CD4-positive, alpha-beta T cell (primary cell): ENCODE measurements at regions not wholly inside any gene's neighbourhood (a gene's known extent, or its start where the extent isn't known, plus 50 kb on each side); places are given as distances from the start of the nearest gene placed in this dataset.

Experiments
- ATAC-seq: fragments of 200-7000 bp; cut with Tn5 transposase; one replicate; pipeline ENCODE4 v1.10.0; 2022; ENCODE audit warnings: mild to moderate bottlenecking; ENCODE audit not compliant: poor library complexity
- CTCF ChIA-PET: fragments of 350-600 bp; sonication (Branson Sonifier 250); formaldehyde crosslinking; loops from one replicate; lab custom pipeline; 2021; ENCODE audit warnings: antibody characterized with exemption, inconsistent platforms; lab: Charles Lee
- POLR2A ChIA-PET: fragments of 350-600 bp; sonication (Branson Sonifier 250); formaldehyde crosslinking; loops from one replicate; lab custom pipeline; 2021; ENCODE audit warnings: antibody characterized with exemption, inconsistent platforms; lab: Charles Lee
- DNase-seq, 14 experiments: peaks; one replicate each; pipeline ENCODE4 v3.0.0-alpha.2; 2013 to 2020; ENCODE audit warnings: mixed read lengths in 2 of 14
- H3K27ac ChIP-seq, 2 donors: one replicate each; pipeline versions ENCODE4 v1.5.1 to v1.7.0; 2013; ENCODE audit warnings: low read length in 2 of 2, low read depth in 1 of 2, mild to moderate bottlenecking in 1 of 2
- H3K27me3 ChIP-seq, 2 experiments: 1 replicate in 1 of 2; 2 replicates in 1 of 2; pipeline versions ENCODE4 v1.6.1 to v1.7.0; 2013; ENCODE audit warnings: low read length in 2 of 2, control low read depth in 1 of 2, mild to moderate bottlenecking in 1 of 2, moderate library complexity in 1 of 2; ENCODE audit not compliant: insufficient read depth in 2 of 2, control insufficient read depth in 1 of 2
- H3K36me3 ChIP-seq: one replicate; pipeline ENCODE4 v1.6.1; 2013; ENCODE audit warnings: low read length, control low read depth; ENCODE audit not compliant: insufficient read depth
- H3K4me1 ChIP-seq: one replicate; pipeline ENCODE4 v1.6.1; 2013; ENCODE audit warnings: low read length, control low read depth; ENCODE audit not compliant: insufficient read depth
- H3K4me3 ChIP-seq: one replicate; pipeline ENCODE4 v1.5.1; 2013; ENCODE audit warnings: mild to moderate bottlenecking, low read length, moderate library complexity
- H3K9me3 ChIP-seq, 2 experiments: 1 replicate in 1 of 2; 2 replicates in 1 of 2; pipeline versions ENCODE4 v1.6.1 to v1.7.0; 2013; ENCODE audit warnings: low read length in 2 of 2, mild to moderate bottlenecking in 2 of 2, control low read depth in 1 of 2, moderate library complexity in 1 of 2; ENCODE audit not compliant: control insufficient read depth in 1 of 2, insufficient read depth in 1 of 2
- H3K27ac Mint-ChIP-seq: one replicate; pipeline ENCODE4 v1.8.0; 2020; ENCODE audit warnings: mixed read lengths
- H3K27me3 Mint-ChIP-seq: one replicate; pipeline ENCODE4 v1.8.0; 2021; ENCODE audit warnings: mixed read lengths
- H3K36me3 Mint-ChIP-seq: one replicate; pipeline ENCODE4 v1.8.0; 2021; ENCODE audit warnings: low read depth, mixed read lengths
- H3K4me1 Mint-ChIP-seq: one replicate; pipeline ENCODE4 v1.8.0; 2021; ENCODE audit warnings: low read depth, mixed read lengths
- H3K4me3 Mint-ChIP-seq: one replicate; pipeline ENCODE4 v1.8.0; 2020; ENCODE audit warnings: mild to moderate bottlenecking, mixed read lengths
- H3K9me3 Mint-ChIP-seq: one replicate; pipeline ENCODE4 v1.8.0; 2020; ENCODE audit warnings: mixed read lengths
- intact Hi-C, 2 experiments: fragments of 100-400 bp; cut with DNase I in 1 of 2; cut with micrococcal nuclease in 1 of 2; formaldehyde crosslinking; loops; one replicate each; pipeline versions ENCODE4 v1.15.1 to v1.9.0; 2023 to 2025; cut with DNase I, micrococcal nuclease
- TF ChIP-seq, protein P1 (sequence below): fragments of 200-600 bp; IDR thresholded peaks from one replicate; pipeline ENCODE4 v1.8.0; 2022; ENCODE audit warnings: antibody characterized with exemption, mild to moderate bottlenecking

DNA sequence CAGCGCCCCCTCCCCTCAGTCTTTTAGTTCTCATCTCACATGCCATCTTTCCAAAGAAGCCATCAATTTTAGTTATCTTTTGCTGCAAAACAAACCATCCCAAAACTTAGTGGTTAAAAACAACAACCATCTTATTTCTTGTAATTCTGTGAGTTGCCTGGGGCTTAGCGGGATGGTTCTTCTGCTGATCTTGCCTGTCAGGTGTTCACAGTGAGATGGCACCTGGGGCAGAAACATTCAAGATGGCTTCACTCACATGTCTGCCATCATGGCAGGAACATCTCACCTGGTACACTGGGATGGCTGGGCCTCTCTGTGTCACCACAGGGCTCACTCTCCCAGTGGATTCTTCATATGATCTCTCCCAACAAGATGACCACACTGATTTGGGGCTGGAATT, 67.6 kb upstream of the KCNK12 start:
- Mint-ChIP-seq H3K27ac (no peak overlapping the region), H3K27me3 (no peaks in the 10 kb centered on the region), H3K4me3 (no peak overlapping the region), H3K36me3 (no peaks in the 10 kb centered on the region), H3K9me3 (no peaks in the 10 kb centered on the region), H3K4me1 (no peaks in the 10 kb centered on the region)
- no peak for ATAC-seq
- Histone ChIP-seq H3K27ac (no peak overlapping the region), H3K4me3 (no peak overlapping the region), H3K27me3 (no peaks in the 10 kb centered on the region), H3K9me3 (no peaks in the 10 kb centered on the region), H3K4me1 (no peaks in the 10 kb centered on the region), H3K36me3 (no peaks in the 10 kb centered on the region)
- intact Hi-C loops = no loop called here
- ChIA-PET POLR2A (no interaction called here), CTCF (no interaction called here)
- TF ChIP-seq, protein P1, sequence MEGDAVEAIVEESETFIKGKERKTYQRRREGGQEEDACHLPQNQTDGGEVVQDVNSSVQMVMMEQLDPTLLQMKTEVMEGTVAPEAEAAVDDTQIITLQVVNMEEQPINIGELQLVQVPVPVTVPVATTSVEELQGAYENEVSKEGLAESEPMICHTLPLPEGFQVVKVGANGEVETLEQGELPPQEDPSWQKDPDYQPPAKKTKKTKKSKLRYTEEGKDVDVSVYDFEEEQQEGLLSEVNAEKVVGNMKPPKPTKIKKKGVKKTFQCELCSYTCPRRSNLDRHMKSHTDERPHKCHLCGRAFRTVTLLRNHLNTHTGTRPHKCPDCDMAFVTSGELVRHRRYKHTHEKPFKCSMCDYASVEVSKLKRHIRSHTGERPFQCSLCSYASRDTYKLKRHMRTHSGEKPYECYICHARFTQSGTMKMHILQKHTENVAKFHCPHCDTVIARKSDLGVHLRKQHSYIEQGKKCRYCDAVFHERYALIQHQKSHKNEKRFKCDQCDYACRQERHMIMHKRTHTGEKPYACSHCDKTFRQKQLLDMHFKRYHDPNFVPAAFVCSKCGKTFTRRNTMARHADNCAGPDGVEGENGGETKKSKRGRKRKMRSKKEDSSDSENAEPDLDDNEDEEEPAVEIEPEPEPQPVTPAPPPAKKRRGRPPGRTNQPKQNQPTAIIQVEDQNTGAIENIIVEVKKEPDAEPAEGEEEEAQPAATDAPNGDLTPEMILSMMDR = no peak
- no peak for DNase-seq

DNA sequence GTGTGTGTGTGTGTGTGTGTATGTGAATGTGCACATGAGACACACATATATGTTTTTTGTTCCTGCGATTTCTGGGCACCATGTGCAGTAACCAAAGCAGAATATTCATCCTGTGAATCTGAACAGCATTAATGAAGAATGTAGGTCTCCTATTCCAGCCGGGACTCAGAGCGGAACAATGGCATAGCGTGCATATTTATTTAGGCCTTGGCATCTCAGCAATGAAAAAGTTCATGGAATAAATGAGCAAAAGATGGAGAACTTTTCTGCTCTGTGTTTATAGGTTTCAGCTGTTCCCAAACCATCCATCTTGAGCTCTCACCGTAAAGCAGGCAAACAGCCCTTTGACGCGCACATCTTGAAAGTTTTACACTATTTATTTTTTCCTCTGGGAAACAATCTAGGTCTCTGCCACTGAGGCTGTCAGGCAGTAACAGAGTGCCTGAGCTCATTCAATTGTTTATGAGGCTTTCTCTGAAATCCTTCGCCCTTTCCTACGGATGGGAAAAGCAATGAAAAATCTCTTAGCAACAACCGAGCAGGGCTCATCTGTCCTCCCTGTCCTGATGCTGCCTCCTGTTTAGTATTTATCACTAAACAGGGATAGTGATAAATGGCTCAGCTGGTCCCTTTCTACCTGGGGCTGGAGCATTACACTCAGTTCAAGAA, 65.9 kb upstream of the KCNK12 start:
- Mint-ChIP-seq H3K4me1 (no peaks in the 10 kb centered on the region), H3K27ac (no peak overlapping the region), H3K27me3 (no peaks in the 10 kb centered on the region), H3K36me3 (no peaks in the 10 kb centered on the region), H3K4me3 (no peak overlapping the region), H3K9me3 (no peaks in the 10 kb centered on the region)
- no peaks in the 10 kb centered on the region for H3K4me1 ChIP-seq
- no peaks in the 10 kb centered on the region for H3K9me3 ChIP-seq
- H3K36me3 ChIP-seq = no peaks in the 10 kb centered on the region
- ChIA-PET CTCF (no interaction called here), POLR2A (no interaction called here)
- H3K27ac ChIP-seq = no peak overlapping the region
- TF ChIP-seq, protein P1 = no peak
- no peak for ATAC-seq
- H3K27me3 ChIP-seq = no peaks in the 10 kb centered on the region
- no peak for DNase-seq
- H3K4me3 ChIP-seq = no peak overlapping the region
- intact Hi-C loops = no loop called here

GRCh38 chr2:47636176-47636575, 65.4 kb upstream of the KCNK12 start:
- TF ChIP-seq, protein P1 = no peak
- H3K36me3 Mint-ChIP-seq = no peaks in the 10 kb centered on the region
- no peaks in the 10 kb centered on the region for H3K9me3 ChIP-seq
- H3K4me1 ChIP-seq = no peaks in the 10 kb centered on the region
- H3K9me3 Mint-ChIP-seq = no peaks in the 10 kb centered on the region
- intact Hi-C loops = no loop called here
- ChIA-PET POLR2A (no interaction called here), CTCF (no interaction called here)
- H3K36me3 ChIP-seq = no peaks in the 10 kb centered on the region
- no peaks in the 10 kb centered on the region for H3K27me3 Mint-ChIP-seq
- ATAC-seq (no peak), DNase-seq (no peak)
- no peaks in the 10 kb centered on the region for H3K27me3 ChIP-seq
- no peak overlapping the region for H3K27ac Mint-ChIP-seq
- no peak overlapping the region for H3K4me3 Mint-ChIP-seq
- no peak overlapping the region for H3K4me3 ChIP-seq
- no peak overlapping the region for H3K27ac ChIP-seq
- H3K4me1 Mint-ChIP-seq = no peaks in the 10 kb centered on the region
